T-helper 22 cell (primary cell): ENCODE measurements at regions not wholly inside any gene's neighbourhood (a gene's known extent, or its start where the extent isn't known, plus 50 kb on each side); places are given as distances from the start of the nearest gene placed in this dataset.

Experiments
- DNase-seq: peaks from one replicate; pipeline ENCODE4 v3.0.0-alpha.2; 2020; ENCODE audit warnings: low read depth

DNA sequence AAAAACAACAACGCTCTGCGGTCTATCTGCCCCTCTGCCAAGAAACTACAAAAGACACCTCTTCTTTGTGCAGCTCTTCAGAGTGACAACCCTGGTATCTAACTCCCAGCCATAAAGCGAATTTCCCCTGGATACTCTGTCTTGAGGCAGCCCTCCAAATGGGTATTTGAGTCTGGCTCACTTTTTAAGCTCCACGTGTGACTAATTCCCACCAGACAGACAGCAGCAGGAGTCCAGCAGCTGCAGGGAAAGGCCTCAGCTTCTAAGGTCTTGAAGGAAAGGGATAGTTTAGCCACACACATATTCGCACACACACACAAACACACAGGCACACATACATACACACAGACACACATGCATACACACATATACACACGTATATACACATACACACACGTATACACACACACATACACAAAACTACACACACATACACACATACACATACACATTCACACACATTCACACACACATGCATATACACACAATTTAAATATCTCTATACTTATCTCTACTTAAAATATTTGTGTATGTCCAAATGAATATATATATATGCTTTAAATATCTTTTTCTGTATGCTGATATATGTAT lies 188.8 kb downstream of the TSHZ3 start:
- DNase-seq = no peak

DNA sequence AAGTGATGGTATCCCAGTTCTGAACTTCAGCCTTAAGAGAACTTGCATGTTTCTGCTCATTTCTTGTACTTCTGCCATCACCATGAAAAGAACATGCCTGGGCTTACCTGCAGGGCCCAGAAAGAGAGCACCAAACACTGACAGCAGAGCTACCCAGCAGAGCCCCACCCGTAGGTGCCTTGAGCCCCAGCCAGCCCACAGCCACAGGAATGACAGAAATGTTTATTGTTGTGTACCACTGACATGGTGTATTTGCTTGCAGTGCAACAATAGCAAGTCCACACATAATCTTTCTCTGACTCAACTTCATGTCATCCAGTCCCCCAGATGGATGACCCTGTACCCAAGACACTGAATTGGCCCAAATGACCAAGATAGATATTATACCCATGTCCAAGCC lies 195.2 kb downstream of the TSHZ3 start:
- no peak for DNase-seq

DNA sequence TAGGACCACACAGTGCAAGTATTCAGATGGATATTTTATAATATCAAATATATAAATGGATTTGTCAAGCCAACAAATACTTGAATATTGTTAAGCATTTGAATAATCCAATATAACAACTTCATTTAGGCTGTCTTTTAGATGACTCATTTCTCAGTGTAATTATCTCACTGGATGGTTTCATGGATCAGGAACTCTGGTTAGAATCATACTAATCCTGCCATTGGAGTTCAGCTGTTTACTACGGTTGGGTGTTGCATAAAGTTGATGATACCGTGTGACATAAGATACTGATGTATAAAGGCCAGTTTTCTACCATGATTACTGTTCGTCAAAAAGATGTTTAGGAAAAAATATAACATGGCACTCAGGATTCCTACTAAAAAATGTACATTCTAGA lies 196.3 kb downstream of the TSHZ3 start:
- no peak for DNase-seq

GRCh38 chr19:31149441-31149941 lies 199.7 kb downstream of the TSHZ3 start:
- no peak for DNase-seq

- no peak for DNase-seq
These were observed 200.6 kb downstream of the TSHZ3 start for GRCh38 chr19:31148671-31149070.

DNA sequence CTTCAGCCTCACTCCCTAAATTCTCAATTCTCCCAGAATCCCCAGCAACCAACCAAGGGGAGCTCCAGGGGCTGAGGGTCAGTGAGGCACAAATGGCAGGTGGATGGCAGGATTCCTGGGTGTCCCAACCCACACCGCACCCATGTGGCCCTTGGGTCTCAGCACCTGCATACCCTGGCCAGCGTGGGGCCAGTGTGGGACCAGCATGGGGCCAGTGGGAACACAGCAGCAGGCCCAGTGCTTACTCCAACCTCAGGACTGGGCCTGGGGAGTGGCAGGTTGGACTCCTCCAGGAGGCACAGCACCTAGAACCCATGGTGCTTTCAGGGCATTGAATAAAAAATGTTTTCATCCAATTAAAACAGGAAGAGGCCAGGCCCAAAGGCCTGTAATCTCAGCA lies 202.0 kb downstream of the TSHZ3 start:
- no peak for DNase-seq

DNA sequence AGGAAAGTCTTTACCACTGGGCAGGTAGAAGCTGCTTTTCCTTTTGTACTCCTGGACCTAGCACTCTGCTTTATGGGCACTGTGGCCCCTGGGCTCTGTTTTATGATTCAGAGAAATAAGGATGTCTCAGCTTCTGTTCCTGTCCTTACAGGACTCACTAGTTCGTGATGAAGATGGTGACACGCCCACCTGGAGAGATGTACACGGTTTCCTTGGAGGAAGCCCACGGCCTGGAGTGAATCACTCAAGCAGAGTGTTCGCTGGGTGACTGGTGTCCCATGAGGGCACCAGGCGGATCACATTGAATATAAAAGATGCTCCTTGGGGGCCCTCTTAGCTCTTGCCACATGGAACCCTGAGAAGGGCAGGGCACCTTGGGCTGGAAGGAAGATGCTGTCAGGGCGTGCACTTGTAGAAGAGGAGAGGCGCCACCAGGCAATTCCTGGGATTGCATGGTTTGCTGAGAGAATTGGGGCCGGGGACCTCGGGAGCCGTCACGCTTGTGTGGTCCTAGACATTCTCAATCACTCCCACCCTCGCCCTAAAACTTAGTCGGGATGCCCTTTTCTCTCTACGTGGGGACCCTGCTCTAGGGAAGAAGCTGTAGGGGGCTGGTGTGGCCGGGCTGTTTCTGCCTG lies 202.6 kb downstream of the TSHZ3 start:
- no peak for DNase-seq

DNA sequence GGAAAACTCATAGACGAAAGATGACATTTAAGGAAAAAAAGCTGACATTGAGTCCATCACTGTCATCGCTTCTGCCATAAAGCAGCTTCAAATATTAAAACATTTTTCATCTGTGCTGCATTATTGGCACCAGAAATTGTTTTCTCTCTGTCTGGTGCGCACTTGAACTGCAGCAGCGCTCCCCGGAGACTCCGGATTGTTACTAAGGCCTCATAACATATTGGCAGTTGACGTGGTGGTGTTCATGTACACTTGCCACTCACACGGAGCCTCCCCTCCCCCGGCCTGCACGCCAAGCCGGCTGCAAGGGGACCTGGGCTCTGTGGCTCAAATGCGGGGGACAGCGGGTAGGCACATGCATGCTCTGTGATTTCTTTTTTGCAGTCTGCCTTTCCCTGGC lies 203.2 kb downstream of the TSHZ3 start:
- no peak for DNase-seq

- DNase-seq = no peak
These were observed 204.2 kb downstream of the TSHZ3 start for GRCh38 chr19:31145007-31145406.

GRCh38 chr19:31144075-31144870 lies 205.0 kb downstream of the TSHZ3 start:
- DNase-seq = no peak

GRCh38 chr19:31141301-31141700 lies 207.9 kb downstream of the TSHZ3 start:
- no peak for DNase-seq

DNA sequence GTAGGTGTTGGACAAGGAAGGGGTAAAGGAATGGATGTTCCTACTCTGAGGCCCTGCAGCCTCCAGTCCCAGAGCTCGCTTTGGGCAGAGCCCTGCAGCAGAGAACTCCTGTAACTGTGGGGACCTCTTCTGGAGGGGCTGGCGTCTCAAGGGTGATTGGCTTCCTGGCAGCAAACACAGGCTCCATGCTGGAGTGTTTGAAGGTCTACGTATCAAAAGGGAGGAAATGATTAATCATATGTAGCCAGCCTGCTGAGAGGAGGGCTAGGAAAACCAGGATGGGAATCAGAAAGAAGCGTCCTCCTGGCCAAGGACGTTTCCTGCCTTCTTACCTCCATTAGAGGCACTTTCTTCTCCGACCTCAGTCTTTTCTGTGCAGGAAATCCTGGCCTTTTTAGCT lies 208.5 kb downstream of the TSHZ3 start:
- no peak for DNase-seq

GRCh38 chr19:31139871-31140505 lies 209.2 kb downstream of the TSHZ3 start:
- DNase-seq = no peak

DNA sequence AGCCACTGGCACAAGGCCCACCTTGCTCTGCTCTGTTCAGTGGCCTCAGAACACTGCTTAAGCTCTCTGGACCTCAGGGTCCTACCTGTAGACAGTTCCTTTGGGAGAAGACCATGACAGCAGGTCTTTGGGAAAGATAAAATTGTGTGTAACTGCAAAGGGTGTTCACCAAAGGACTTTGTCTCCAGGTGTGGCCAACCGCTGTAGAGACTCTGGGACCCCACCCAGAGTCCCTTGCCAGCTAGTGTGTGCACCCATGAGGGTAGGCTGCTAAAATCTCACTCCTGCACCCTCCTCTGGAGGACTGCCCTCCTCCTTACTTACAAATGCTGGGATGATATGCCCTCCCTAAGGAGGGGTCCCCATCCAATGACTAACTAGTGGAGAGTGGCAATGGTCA lies 211.2 kb downstream of the TSHZ3 start:
- no peak for DNase-seq

GRCh38 chr19:31135841-31136240 lies 213.4 kb downstream of the TSHZ3 start:
- DNase-seq = no peak

DNA sequence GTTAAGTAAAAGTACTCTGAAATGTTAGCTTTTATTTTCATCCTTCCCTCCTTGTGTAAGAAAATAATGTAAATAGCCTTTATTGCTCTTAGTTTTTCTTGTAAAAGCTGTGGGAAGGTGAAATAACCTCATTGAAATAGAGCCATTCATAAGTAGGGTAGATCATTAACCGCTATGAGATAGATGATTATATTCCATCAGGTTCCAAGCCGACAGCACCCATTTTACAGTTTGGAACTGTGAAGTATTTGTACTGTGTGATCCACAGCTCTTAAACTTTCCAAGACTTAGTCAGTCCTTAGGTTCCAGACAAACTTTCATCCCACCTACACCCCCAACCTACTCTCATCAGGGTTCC lies 216.5 kb downstream of the TSHZ3 start:
- no peak for DNase-seq

- DNase-seq = no peak
These were observed 220.9 kb downstream of the TSHZ3 start for GRCh38 chr19:31128291-31128690.

DNA sequence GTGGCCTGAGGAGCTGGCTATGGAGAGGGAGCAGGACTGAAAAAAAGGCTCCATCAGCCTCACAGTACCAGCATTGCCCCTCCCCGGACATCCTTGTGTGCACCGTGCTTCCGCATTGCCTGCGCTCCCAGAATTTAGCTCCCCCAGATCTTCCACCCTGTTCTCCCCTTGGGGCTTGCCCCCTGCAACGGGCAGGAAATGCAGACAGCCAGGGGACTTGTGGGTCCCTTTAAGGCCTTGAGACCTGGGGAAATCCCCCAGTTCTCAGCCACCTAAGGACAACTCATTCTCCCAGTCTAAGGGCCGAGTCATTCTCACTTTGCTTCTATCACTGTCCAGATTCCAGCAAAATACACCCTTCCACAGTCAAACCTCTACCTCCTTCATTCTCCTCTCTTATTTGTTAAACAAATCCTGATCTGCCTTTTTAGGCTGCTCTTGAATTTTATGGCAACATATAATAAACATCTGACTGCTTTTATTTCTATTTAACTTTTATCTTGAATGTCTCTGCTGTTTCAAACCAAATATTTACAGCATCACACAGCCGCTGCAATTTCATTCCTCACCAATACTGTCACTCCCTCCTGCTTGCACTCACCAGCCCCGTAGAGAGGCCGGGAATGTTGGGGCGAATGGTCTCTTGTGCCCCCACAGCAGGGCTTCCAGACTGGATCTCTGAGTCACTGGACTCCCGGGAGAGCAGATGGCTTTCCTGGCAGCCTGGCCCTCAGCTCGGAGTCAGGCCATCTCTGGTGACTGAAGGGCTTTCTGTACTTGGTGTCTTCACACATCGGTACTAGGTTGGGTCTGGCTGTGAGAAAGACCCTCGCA lies 221.9 kb downstream of the TSHZ3 start:
- no peak for DNase-seq

GRCh38 chr19:31126236-31126635 lies 223.0 kb downstream of the TSHZ3 start:
- DNase-seq = no peak

- DNase-seq = no peak
These were observed 224.2 kb downstream of the TSHZ3 start for GRCh38 chr19:31125071-31125470.

GRCh38 chr19:31121501-31121900 lies 227.7 kb downstream of the TSHZ3 start:
- DNase-seq = no peak

GRCh38 chr19:31120952-31121351 lies 228.3 kb downstream of the TSHZ3 start:
- DNase-seq = no peak
